Coronary artery (tissue), 2 donors: ENCODE measurements at regions not wholly inside any gene's neighbourhood (a gene's known extent, or its start where the extent isn't known, plus 50 kb on each side); places are given as distances from the start of the nearest gene placed in this dataset.

Experiments used
- DNase-seq: peaks from one replicate; pipeline ENCODE4 v3.0.0-alpha.2; 2017; ENCODE audit warnings: low spot score
- H3K27ac ChIP-seq, 2 donors: fragments of 200-600 bp; sonication (generic); one replicate each; pipeline ENCODE4 v1.5.1; 2016 to 2019
- H3K4me3 ChIP-seq: fragments of 200-600 bp; sonication (generic); 2 replicates; pipeline ENCODE4 v1.5.1; 2016; ENCODE audit warnings: mild to moderate bottlenecking, moderate library complexity
- CTCF ChIP-seq: fragments of 200-600 bp; sonication (generic); IDR thresholded peaks from one replicate; pipeline ENCODE4 v1.5.1; 2019; ENCODE audit warnings: antibody characterized with exemption

DNA sequence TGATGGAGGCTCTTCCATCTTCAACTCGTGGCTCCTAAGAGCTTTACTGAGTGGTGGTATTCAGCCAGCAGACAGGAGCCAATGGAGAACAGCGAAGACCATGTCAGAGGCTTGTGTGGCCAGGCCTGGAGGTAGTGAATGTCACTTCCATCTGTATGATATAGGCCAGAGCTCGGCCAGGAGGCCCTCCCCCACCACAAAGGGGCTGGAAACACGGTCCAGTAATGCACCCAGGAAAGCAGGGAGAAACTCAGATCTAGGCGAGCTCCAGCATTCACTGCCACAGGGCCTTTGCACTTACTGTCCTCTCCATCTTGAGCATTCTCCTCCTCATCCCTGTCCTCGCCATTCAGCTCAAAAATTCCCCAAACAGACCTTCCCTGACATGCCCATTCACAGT lies 555.3 kb upstream of the C16orf82 start:
- no peak for TF ChIP-seq CTCF
- no peak overlapping the region for H3K27ac ChIP-seq
- no peak for DNase-seq
- H3K4me3 ChIP-seq: no peak overlapping the region

DNA sequence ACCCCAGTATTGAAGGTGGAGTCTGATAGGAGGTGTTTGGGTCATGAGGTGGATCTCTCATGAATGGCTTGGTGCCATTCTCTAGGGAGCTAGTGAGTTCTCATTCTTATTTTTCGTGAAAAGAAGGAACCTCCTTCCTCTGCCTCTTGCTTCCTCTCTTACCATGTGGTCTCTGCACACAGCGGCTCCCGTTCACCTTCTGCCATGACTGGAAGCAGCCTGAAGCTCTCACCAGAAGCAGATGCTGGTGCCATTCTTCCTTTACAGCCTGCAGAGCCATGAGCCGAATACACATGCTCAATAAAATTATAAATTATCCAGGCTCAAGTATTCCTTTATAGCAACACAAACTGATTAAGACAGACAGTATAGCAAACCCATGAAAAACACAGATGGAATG lies 545.1 kb upstream of the C16orf82 start:
- TF ChIP-seq CTCF: no peak
- H3K27ac ChIP-seq: no peak overlapping the region
- H3K4me3 ChIP-seq: no peak overlapping the region
- DNase-seq: no peak

- no peak for DNase-seq
- H3K4me3 ChIP-seq: no peak overlapping the region
- no peak for TF ChIP-seq CTCF
- no peak overlapping the region for H3K27ac ChIP-seq
These were observed 542.4 kb upstream of the C16orf82 start for GRCh38 chr16:26524281-26524680.

GRCh38 chr16:26524846-26525245 lies 541.9 kb upstream of the C16orf82 start:
- Histone ChIP-seq H3K27ac (no peak overlapping the region), H3K4me3 (no peak overlapping the region)
- no peak for TF ChIP-seq CTCF
- DNase-seq: no peak

DNA sequence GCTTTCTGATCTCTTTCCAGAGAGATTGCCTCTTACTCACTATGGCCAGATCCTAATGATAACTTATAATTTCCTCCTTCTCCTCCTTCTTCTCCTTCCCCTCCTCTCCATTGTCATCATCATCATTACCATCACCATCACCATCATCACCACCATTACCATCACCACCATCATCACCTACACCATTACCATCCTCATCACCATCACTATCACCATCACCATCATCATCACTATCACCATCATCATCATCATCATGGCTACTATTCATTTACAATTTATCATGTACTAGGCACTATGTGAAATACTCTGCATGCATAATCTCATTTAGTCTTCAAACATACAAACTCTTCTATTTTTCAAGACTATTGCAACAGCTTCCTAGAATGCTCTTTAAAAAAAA lies 540.9 kb upstream of the C16orf82 start:
- no peak overlapping the region for H3K27ac ChIP-seq
- TF ChIP-seq CTCF: no peak
- DNase-seq: no peak
- no peak overlapping the region for H3K4me3 ChIP-seq

DNA sequence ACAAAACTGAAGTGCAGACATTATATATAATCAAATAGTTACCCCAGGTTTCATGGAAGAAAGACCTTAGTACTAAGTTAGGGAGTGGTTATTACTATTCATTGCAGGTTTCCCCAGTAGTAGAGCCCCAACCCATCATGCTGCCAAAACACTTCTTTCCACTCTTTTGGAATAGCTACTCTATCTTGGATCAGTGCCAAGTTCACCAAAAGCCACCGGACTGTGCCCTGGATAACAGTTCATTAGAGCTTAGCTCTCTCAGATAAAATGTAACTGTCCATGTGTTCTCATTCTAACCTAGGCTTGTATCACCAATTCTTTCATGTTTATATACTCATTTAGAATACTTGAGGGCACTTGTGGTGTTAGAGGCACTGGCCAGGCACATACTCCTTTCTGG lies 540.1 kb upstream of the C16orf82 start:
- Histone ChIP-seq H3K27ac (no peak overlapping the region), H3K4me3 (no peak overlapping the region)
- no peak for DNase-seq
- TF ChIP-seq CTCF: no peak

DNA sequence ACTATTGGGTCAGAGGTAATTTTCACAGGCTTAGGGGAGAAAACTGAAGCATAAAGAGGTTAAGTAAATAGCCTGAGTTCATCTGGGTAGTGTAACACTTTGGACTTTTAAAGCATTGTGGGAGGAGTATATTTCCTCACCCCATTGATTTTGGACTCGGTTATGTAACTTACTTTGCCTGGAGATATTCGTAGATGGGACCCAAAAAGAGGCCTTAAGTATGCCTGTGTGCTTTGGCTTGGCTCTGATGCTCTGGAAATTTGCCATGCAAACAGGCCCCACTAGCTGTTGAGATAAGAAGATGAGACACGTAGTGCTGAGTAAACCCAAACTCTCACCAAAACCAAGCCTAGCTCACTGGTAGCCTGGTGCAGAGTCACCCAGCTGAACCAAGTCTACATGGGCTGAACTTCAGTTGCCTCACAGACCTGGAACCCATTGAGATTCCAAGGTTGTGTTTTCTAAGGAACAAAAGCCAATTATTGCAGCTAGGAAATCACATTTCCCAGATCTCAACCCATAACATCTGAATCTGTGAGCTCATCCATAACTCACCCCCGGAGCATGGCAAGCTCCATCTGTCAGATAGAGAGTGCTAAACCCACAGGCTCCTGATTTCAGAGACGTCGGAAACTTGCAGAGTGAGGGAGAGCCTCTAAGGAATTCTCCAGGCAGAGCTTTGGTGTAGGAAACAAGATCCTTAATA lies 536.0 kb upstream of the C16orf82 start:
- Histone ChIP-seq H3K4me3 (no peak overlapping the region), H3K27ac (no peak overlapping the region)
- no peak for TF ChIP-seq CTCF
- no peak for DNase-seq
